GM23248 (cell line): ENCODE measurements at regions not wholly inside any gene's neighbourhood (a gene's known extent, or its start where the extent isn't known, plus 50 kb on each side); places are given as distances from the start of the nearest gene placed in this dataset.

Source experiments
- DNase-seq: peaks from one replicate; pipeline ENCODE4 v3.0.0-alpha.2; 2015
- H2AFZ ChIP-seq: fragments of 200-600 bp; sonication (generic); 2 replicates; pipeline ENCODE4 v1.6.1; 2016; ENCODE audit warnings: antibody characterized with exemption
- H3F3A ChIP-seq: fragments of 200-600 bp; sonication (generic); 2 replicates; pipeline ENCODE4 v1.6.1; 2016; ENCODE audit warnings: mild to moderate bottlenecking, antibody characterized with exemption, mixed run types; ENCODE audit not compliant: insufficient read depth
- H3K27ac ChIP-seq: fragments of 200-600 bp; sonication (generic); 2 replicates; pipeline ENCODE4 v1.5.1; 2016; ENCODE audit warnings: mild to moderate bottlenecking
- H3K27me3 ChIP-seq: fragments of 200-600 bp; sonication (generic); replicated peaks from 2 replicates; pipeline ENCODE4 v1.6.1; 2016; ENCODE audit warnings: mild to moderate bottlenecking; ENCODE audit not compliant: insufficient read depth
- H3K36me3 ChIP-seq: fragments of 200-600 bp; sonication (generic); 2 replicates; pipeline ENCODE4 v1.6.1; 2016; ENCODE audit warnings: low read depth, mild to moderate bottlenecking
- H3K4me1 ChIP-seq: fragments of 200-600 bp; sonication (generic); 2 replicates; pipeline ENCODE4 v1.6.1; 2016; ENCODE audit warnings: mild to moderate bottlenecking; ENCODE audit not compliant: insufficient read depth
- H3K4me2 ChIP-seq: fragments of 200-600 bp; sonication (generic); one replicate; pipeline ENCODE4 v1.6.1; 2016; ENCODE audit warnings: mild to moderate bottlenecking; ENCODE audit not compliant: unreplicated experiment
- H3K4me3 ChIP-seq: fragments of 200-600 bp; sonication (generic); 2 replicates; pipeline ENCODE4 v1.5.1; 2016; ENCODE audit warnings: mild to moderate bottlenecking
- H3K79me2 ChIP-seq: fragments of 200-600 bp; sonication (generic); 2 replicates; pipeline ENCODE4 v1.6.1; 2016; ENCODE audit warnings: mild to moderate bottlenecking; ENCODE audit not compliant: insufficient read depth
- H3K9ac ChIP-seq: fragments of 200-600 bp; sonication (generic); 2 replicates; pipeline ENCODE4 v1.6.1; 2016; ENCODE audit warnings: mild to moderate bottlenecking
- H3K9me2 ChIP-seq: fragments of 200-600 bp; sonication (generic); 2 replicates; pipeline ENCODE4 v1.6.1; 2016; ENCODE audit warnings: mixed run types, mild to moderate bottlenecking, moderate library complexity; ENCODE audit not compliant: insufficient read depth
- H3K9me3 ChIP-seq: fragments of 200-600 bp; sonication (generic); one replicate; pipeline ENCODE4 v1.6.1; 2017; ENCODE audit warnings: low read depth
- H4K20me1 ChIP-seq: fragments of 200-600 bp; sonication (generic); 2 replicates; pipeline ENCODE4 v1.6.0; 2016; ENCODE audit not compliant: insufficient read depth
- EZH2 ChIP-seq: fragments of 200-600 bp; sonication (generic); IDR thresholded peaks from 2 replicates; pipeline ENCODE4 v1.6.1; 2018; ENCODE audit warnings: antibody characterized with exemption, mild to moderate bottlenecking; ENCODE audit not compliant: insufficient read depth, poor library complexity, severe bottlenecking
- EZH2phosphoT487 ChIP-seq: fragments of 200-600 bp; sonication (generic); IDR thresholded peaks from 2 replicates; pipeline ENCODE4 v1.6.1; 2018; ENCODE audit warnings: antibody characterized with exemption, moderate library complexity, mild to moderate bottlenecking, low read depth; ENCODE audit not compliant: insufficient read depth
- WGBS, 2 experiments: methylation state at CpG; one replicate each; pipeline ENCODE4 v1.1.6; 2015 to 2017; ENCODE audit warnings: low lambda C conversion rate in 2 of 2, low coverage in 1 of 2; ENCODE audit errors: missing lambda C conversion rate in 2 of 2; 5-methylcytosine and 5-hydroxymethylcytosine counted together
- in situ Hi-C: fragments of 300-500 bp; cut with MboI; formaldehyde crosslinking; loops from 2 replicates; pipeline ENCODE4 v1.15.0; 2020

- no peaks in the 10 kb centered on the region for H3K9me2 ChIP-seq
- H3K36me3 ChIP-seq: no peaks in the 10 kb centered on the region
- DNase-seq: no peak
- no peaks in the 10 kb centered on the region for H3K4me1 ChIP-seq
- no peak overlapping the region for H2AFZ ChIP-seq
- no peak overlapping the region for H3K4me2 ChIP-seq
- H3K27ac ChIP-seq: no peak overlapping the region
- no peaks in the 10 kb centered on the region for H3F3A ChIP-seq
- in situ Hi-C loops: no loop called here
- WGBS, 2 experiments: 63 to 76% methylated on average over 5 of the region's 5 CpGs
- no peak overlapping the region for H3K9ac ChIP-seq
- H3K9me3 ChIP-seq: no peaks in the 10 kb centered on the region
- H3K79me2 ChIP-seq: no peaks in the 10 kb centered on the region
- no peaks in the 10 kb centered on the region for H3K27me3 ChIP-seq
- H4K20me1 ChIP-seq: no peaks in the 10 kb centered on the region
- no peak for TF ChIP-seq EZH2phosphoT487
- TF ChIP-seq EZH2: no peak
- H3K4me3 ChIP-seq: no peak overlapping the region
These were observed 79.9 kb upstream of the TMTC4 start for GRCh38 chr13:100754459-100754858.

- in situ Hi-C loops: no loop called here
These were observed 78.8 kb upstream of the TMTC4 start for GRCh38 chr13:100753376-100753775.

GRCh38 chr13:100751826-100752225 is 77.2 kb upstream of the TMTC4 start:
- Histone ChIP-seq H3K4me3 (no peak overlapping the region), H3K4me1 (no peaks in the 10 kb centered on the region), H3K4me2 (no peak overlapping the region), H3K27ac (no peak overlapping the region), H2AFZ (no peak overlapping the region), H3K79me2 (no peaks in the 10 kb centered on the region), H3F3A (no peaks in the 10 kb centered on the region), H3K27me3 (no peaks in the 10 kb centered on the region), H3K9me2 (no peaks in the 10 kb centered on the region), H3K9me3 (no peaks in the 10 kb centered on the region), H4K20me1 (no peaks in the 10 kb centered on the region), H3K9ac (no peak overlapping the region), H3K36me3 (no peaks in the 10 kb centered on the region)
- no peak for DNase-seq
- no peak for TF ChIP-seq EZH2phosphoT487
- no peak for TF ChIP-seq EZH2
- WGBS, 2 experiments: 63 to 68% methylated on average over 13 of the region's 13 CpGs
- in situ Hi-C loops: no loop called here

More at GRCh38 chr13:100753376-100753775, 78.8 kb upstream of the TMTC4 start:
- H3K9me2 ChIP-seq: no peaks in the 10 kb centered on the region
- no peak overlapping the region for H3K4me3 ChIP-seq
- no peaks in the 10 kb centered on the region for H3K36me3 ChIP-seq
- TF ChIP-seq EZH2phosphoT487: no peak
- H3F3A ChIP-seq: no peaks in the 10 kb centered on the region
- H3K4me2 ChIP-seq: no peak overlapping the region
- H3K9me3 ChIP-seq: no peaks in the 10 kb centered on the region
- no peaks in the 10 kb centered on the region for H3K79me2 ChIP-seq
- H3K4me1 ChIP-seq: no peaks in the 10 kb centered on the region
- DNase-seq: no peak
- WGBS, 2 experiments: 15 to 22% methylated on average over 4 of the region's 4 CpGs
- H4K20me1 ChIP-seq: no peaks in the 10 kb centered on the region
- H3K27ac ChIP-seq: no peak overlapping the region
- no peak overlapping the region for H2AFZ ChIP-seq
- H3K27me3 ChIP-seq: no peaks in the 10 kb centered on the region
- no peak overlapping the region for H3K9ac ChIP-seq

- no peak overlapping the region for H3K4me3 ChIP-seq
- no peaks in the 10 kb centered on the region for H3K9me3 ChIP-seq
- no peaks in the 10 kb centered on the region for H3K9me2 ChIP-seq
- H3K4me1 ChIP-seq: no peaks in the 10 kb centered on the region
- DNase-seq: no peak
- H3K4me2 ChIP-seq: no peak overlapping the region
- no peaks in the 10 kb centered on the region for H4K20me1 ChIP-seq
- no peaks in the 10 kb centered on the region for H3F3A ChIP-seq
- no peak overlapping the region for H3K27ac ChIP-seq
- H3K79me2 ChIP-seq: no peaks in the 10 kb centered on the region
- H3K36me3 ChIP-seq: no peaks in the 10 kb centered on the region
- H2AFZ ChIP-seq: no peak overlapping the region
- TF ChIP-seq EZH2phosphoT487 (no peak), EZH2 (no peak)
- H3K27me3 ChIP-seq: no peaks in the 10 kb centered on the region
- 45 to 50% methylated on average over 6 of the region's 6 CpGs for WGBS, 2 experiments
- no peak overlapping the region for H3K9ac ChIP-seq
- in situ Hi-C loops: no loop called here
These were observed 72.5 kb upstream of the TMTC4 start for GRCh38 chr13:100746953-100747683.
